ENCODE measurements at regions not wholly inside any gene's neighbourhood (a gene's known extent, or its start where the extent isn't known, plus 50 kb on each side); places are given as distances from the start of the nearest gene placed in this dataset.

GRCh38 chr3:124593442-124593829, 136.8 kb upstream of the UMPS start (continued):
- no peak for TF ChIP-seq RNF219 (CRISPR knock-in tag; IDR thresholded peaks at IDR 0.05)
- no peak for TF ChIP-seq YEATS4 (CRISPR knock-in tag; IDR thresholded peaks at IDR 0.05; ENCODE audit: borderline replicate concordance)

- H3K4me1 ChIP-seq (ENCODE audit: insufficient read depth, low read length): peaks cover 52% of the 10 kb centered on the region
- no TSS peak for BruUV-seq (replicated peaks)
- no peaks in the 10 kb centered on the region for H3K9me3 ChIP-seq (ENCODE audit: low read length)
- no peaks in the 10 kb centered on the region for H3K27me3 ChIP-seq (ENCODE audit: control insufficient read depth in 1 of 2, insufficient read depth in 2 of 2, low read length in 2 of 2)
- ChIA-PET CTCF (ENCODE audit: low intra/inter-chr PET ratio, low total read pairs) (no interaction called here), POLR2A (no interaction called here)
- DNase-seq (ENCODE audit: low spot score) (no peak), FAIRE-seq (no peak), ATAC-seq (no peak)
- intact Hi-C loops (cut with micrococcal nuclease; ENCODE audit: unreplicated experiment): no loop called here
- 97% methylated on average over 1 of the region's 1 CpG for WGBS (ENCODE audit: low lambda C conversion rate)
- in situ Hi-C loops (cut with HindIII; ENCODE audit: extremely low pct_ligation_motif_present, low pct_unique_long_range_greater_than_20kb): no loop called here
- no peaks in the 10 kb centered on the region for H4K20me1 ChIP-seq (ENCODE audit: insufficient read depth, low read length)
- TF ChIP-seq HNRNPH1 (optimal IDR thresholded peaks at IDR 0.05; ENCODE audit: low read depth, low read length): no peak
- TF ChIP-seq ETS1 (CRISPR knock-in tag; IDR thresholded peaks at IDR 0.05): no peak
- no peak for TF ChIP-seq HNF4A (CRISPR knock-in tag; IDR thresholded peaks at IDR 0.05)
- H3K27ac ChIP-seq (ENCODE audit: extremely low read length, insufficient read depth, low read length): no peak overlapping the region
- no peak overlapping the region for H3K4me3 ChIP-seq (replicated peaks in 1 of 3; ENCODE audit: insufficient read depth in 1 of 3, low read depth in 2 of 3, low read length in 3 of 3)
- H3K79me2 ChIP-seq (ENCODE audit: insufficient read depth, low read length): peaks cover 17% of the 10 kb centered on the region
- no peak overlapping the region for H3K4me2 ChIP-seq (ENCODE audit: low read depth, low read length)
- no peak overlapping the region for H2AFZ ChIP-seq (ENCODE audit: low read length)
- H3K9ac ChIP-seq (ENCODE audit: insufficient read depth, low read depth, low read length): no peak overlapping the region
- H3K36me3 ChIP-seq (replicated peaks in 1 of 2; ENCODE audit: control insufficient read depth in 1 of 2, insufficient read depth in 2 of 2, low read length in 2 of 2): no peaks in the 10 kb centered on the region
Measured at GRCh38 chr3:124594581-124594980, 135.7 kb upstream of the UMPS start.

Data from HepG2 (cell line).